ENCODE measurements at regions not wholly inside any gene's neighbourhood (a gene's known extent, or its start where the extent isn't known, plus 50 kb on each side); places are given as distances from the start of the nearest gene placed in this dataset.

GRCh38 chr2:48129293-48129950, 185.1 kb upstream of the FOXN2 start:
- Histone ChIP-seq H3K4me2 (ENCODE audit: insufficient read depth, low read length, poor library complexity, severe bottlenecking) (no peak overlapping the region), H3K4me1 (ENCODE audit: control insufficient read depth in 2 of 2, insufficient read depth in 1 of 2, low read depth in 1 of 2, low read length in 2 of 2) (no peaks in the 10 kb centered on the region), H2AK5ac (ENCODE audit: low read depth, low read length) (no peak overlapping the region), H3K79me1 (ENCODE audit: low read depth, low read length) (no peaks in the 10 kb centered on the region), H3K4me3 (ENCODE audit: low read length in 2 of 2) (no peak overlapping the region), H3K23ac (ENCODE audit: low read depth, low read length, poor library complexity) (no peak overlapping the region), H3K4ac (ENCODE audit: low read length) (no peak overlapping the region), H3K27me3 (ENCODE audit: control insufficient read depth in 3 of 3, insufficient read depth in 3 of 3, low read depth in 1 of 3, low read length in 3 of 3) (peaks cover 0 to 9% (median 0%) of the 10 kb centered on the region in 3 experiments), H2BK120ac (ENCODE audit: low read depth, low read length) (no peak overlapping the region), H3K18ac (ENCODE audit: low read length) (no peak overlapping the region), H4K91ac (ENCODE audit: low read depth, low read length, poor library complexity) (no peak overlapping the region), H2BK15ac (ENCODE audit: low read length) (no peak overlapping the region), H3K27ac (replicated peaks; ENCODE audit: low read length) (no peak overlapping the region), H3K9me3 (replicated peaks in 1 of 2; ENCODE audit: control insufficient read depth in 2 of 2, insufficient read depth in 1 of 2, low read depth in 1 of 2, low read length in 2 of 2) (no peaks in the 10 kb centered on the region), H3K9ac (ENCODE audit: low read depth, low read length, poor library complexity) (no peak overlapping the region), H3K14ac (ENCODE audit: low read length) (no peak overlapping the region), H2BK12ac (ENCODE audit: low read length) (no peak overlapping the region), H2BK5ac (ENCODE audit: low read length) (no peak overlapping the region), H3K36me3 (replicated peaks in 1 of 2; ENCODE audit: control insufficient read depth in 2 of 2, insufficient read depth in 2 of 2, low read length in 2 of 2) (no peaks in the 10 kb centered on the region), H2AFZ (ENCODE audit: low read length) (no peak overlapping the region), H4K8ac (ENCODE audit: low read depth, low read length) (no peak overlapping the region)
- no peak for DNase-seq (ENCODE audit: low spot score)
- no CpG with 5 or more reads among the region's 1 CpG for WGBS, 2 donors (ENCODE audit: extremely low coverage in 2 of 2, insufficient read length in 2 of 2, insufficient replicate concordance in 1 of 2)

GRCh38 chr2:48131539-48132270, 182.8 kb upstream of the FOXN2 start:
- H3K4me3 ChIP-seq (ENCODE audit: low read length in 2 of 2): no peak overlapping the region
- H3K4me2 ChIP-seq (ENCODE audit: insufficient read depth, low read length, poor library complexity, severe bottlenecking): no peak overlapping the region
- peaks cover 0 to 9% (median 0%) of the 10 kb centered on the region in 3 experiments for H3K27me3 ChIP-seq (ENCODE audit: control insufficient read depth in 3 of 3, insufficient read depth in 3 of 3, low read depth in 1 of 3, low read length in 3 of 3)
- H3K79me1 ChIP-seq (ENCODE audit: low read depth, low read length): no peaks in the 10 kb centered on the region
- no peak overlapping the region for H3K27ac ChIP-seq (replicated peaks; ENCODE audit: low read length)
- no peak overlapping the region for H4K91ac ChIP-seq (ENCODE audit: low read depth, low read length, poor library complexity)
- no peak overlapping the region for H2BK12ac ChIP-seq (ENCODE audit: low read length)
- H3K9ac ChIP-seq (ENCODE audit: low read depth, low read length, poor library complexity): no peak overlapping the region
- no peaks in the 10 kb centered on the region for H3K9me3 ChIP-seq (replicated peaks in 1 of 2; ENCODE audit: control insufficient read depth in 2 of 2, insufficient read depth in 1 of 2, low read depth in 1 of 2, low read length in 2 of 2)
- H3K18ac ChIP-seq (ENCODE audit: low read length): no peak overlapping the region
- no peak overlapping the region for H2BK15ac ChIP-seq (ENCODE audit: low read length)
- no peak overlapping the region for H2AFZ ChIP-seq (ENCODE audit: low read length)
- no peak overlapping the region for H2BK120ac ChIP-seq (ENCODE audit: low read depth, low read length)
- H2AK5ac ChIP-seq (ENCODE audit: low read depth, low read length): no peak overlapping the region
- H3K23ac ChIP-seq (ENCODE audit: low read depth, low read length, poor library complexity): no peak overlapping the region
- no CpG with 5 or more reads among the region's 6 CpGs for WGBS, 2 donors (ENCODE audit: extremely low coverage in 2 of 2, insufficient read length in 2 of 2, insufficient replicate concordance in 1 of 2)
- no peak overlapping the region for H4K8ac ChIP-seq (ENCODE audit: low read depth, low read length)
- no peak overlapping the region for H2BK5ac ChIP-seq (ENCODE audit: low read length)
- no peaks in the 10 kb centered on the region for H3K36me3 ChIP-seq (replicated peaks in 1 of 2; ENCODE audit: control insufficient read depth in 2 of 2, insufficient read depth in 2 of 2, low read length in 2 of 2)
- no peak overlapping the region for H3K14ac ChIP-seq (ENCODE audit: low read length)
- no peak overlapping the region for H3K4ac ChIP-seq (ENCODE audit: low read length)
- H3K4me1 ChIP-seq (ENCODE audit: control insufficient read depth in 2 of 2, insufficient read depth in 1 of 2, low read depth in 1 of 2, low read length in 2 of 2): no peaks in the 10 kb centered on the region
- no peak for DNase-seq (ENCODE audit: low spot score)

GRCh38 chr2:48132271-48132625, 182.2 kb upstream of the FOXN2 start:
- no peak overlapping the region for H2AFZ ChIP-seq (ENCODE audit: low read length)
- H3K4me1 ChIP-seq (ENCODE audit: control insufficient read depth in 2 of 2, insufficient read depth in 1 of 2, low read depth in 1 of 2, low read length in 2 of 2): no peaks in the 10 kb centered on the region
- H2BK12ac ChIP-seq (ENCODE audit: low read length): no peak overlapping the region
- no peaks in the 10 kb centered on the region for H3K36me3 ChIP-seq (replicated peaks in 1 of 2; ENCODE audit: control insufficient read depth in 2 of 2, insufficient read depth in 2 of 2, low read length in 2 of 2)
- WGBS, 2 donors (ENCODE audit: extremely low coverage in 2 of 2, insufficient read length in 2 of 2, insufficient replicate concordance in 1 of 2): no CpG with 5 or more reads among the region's 7 CpGs
- no peak overlapping the region for H2BK120ac ChIP-seq (ENCODE audit: low read depth, low read length)
- no peak for DNase-seq (ENCODE audit: low spot score)
- no peak overlapping the region for H3K23ac ChIP-seq (ENCODE audit: low read depth, low read length, poor library complexity)
- H3K14ac ChIP-seq (ENCODE audit: low read length): no peak overlapping the region
- H3K4me3 ChIP-seq (ENCODE audit: low read length in 2 of 2): no peak overlapping the region
- no peaks in the 10 kb centered on the region for H3K79me1 ChIP-seq (ENCODE audit: low read depth, low read length)
- no peak overlapping the region for H3K4ac ChIP-seq (ENCODE audit: low read length)
- no peak overlapping the region for H2AK5ac ChIP-seq (ENCODE audit: low read depth, low read length)
- no peak overlapping the region for H2BK5ac ChIP-seq (ENCODE audit: low read length)
- H3K9me3 ChIP-seq (replicated peaks in 1 of 2; ENCODE audit: control insufficient read depth in 2 of 2, insufficient read depth in 1 of 2, low read depth in 1 of 2, low read length in 2 of 2): no peaks in the 10 kb centered on the region
- no peak overlapping the region for H3K9ac ChIP-seq (ENCODE audit: low read depth, low read length, poor library complexity)
- no peak overlapping the region for H3K18ac ChIP-seq (ENCODE audit: low read length)
- no peak overlapping the region for H4K8ac ChIP-seq (ENCODE audit: low read depth, low read length)
- peaks cover 0 to 6% (median 0%) of the 10 kb centered on the region in 3 experiments for H3K27me3 ChIP-seq (ENCODE audit: control insufficient read depth in 3 of 3, insufficient read depth in 3 of 3, low read depth in 1 of 3, low read length in 3 of 3)
- H2BK15ac ChIP-seq (ENCODE audit: low read length): no peak overlapping the region
- H4K91ac ChIP-seq (ENCODE audit: low read depth, low read length, poor library complexity): no peak overlapping the region
- H3K27ac ChIP-seq (replicated peaks; ENCODE audit: low read length): no peak overlapping the region
- no peak overlapping the region for H3K4me2 ChIP-seq (ENCODE audit: insufficient read depth, low read length, poor library complexity, severe bottlenecking)

GRCh38 chr2:48134704-48135103, 179.8 kb upstream of the FOXN2 start:
- Histone ChIP-seq H3K14ac (ENCODE audit: low read length) (no peak overlapping the region), H3K36me3 (replicated peaks in 1 of 2; ENCODE audit: control insufficient read depth in 2 of 2, insufficient read depth in 2 of 2, low read length in 2 of 2) (no peaks in the 10 kb centered on the region), H3K18ac (ENCODE audit: low read length) (no peak overlapping the region), H3K4me3 (ENCODE audit: low read length in 2 of 2) (no peak overlapping the region), H3K9ac (ENCODE audit: low read depth, low read length, poor library complexity) (no peak overlapping the region), H2AK5ac (ENCODE audit: low read depth, low read length) (no peak overlapping the region), H3K23ac (ENCODE audit: low read depth, low read length, poor library complexity) (no peak overlapping the region), H2AFZ (ENCODE audit: low read length) (no peak overlapping the region), H3K79me1 (ENCODE audit: low read depth, low read length) (no peaks in the 10 kb centered on the region), H4K8ac (ENCODE audit: low read depth, low read length) (no peak overlapping the region), H2BK15ac (ENCODE audit: low read length) (no peak overlapping the region), H2BK12ac (ENCODE audit: low read length) (no peak overlapping the region), H3K4me1 (ENCODE audit: control insufficient read depth in 2 of 2, insufficient read depth in 1 of 2, low read depth in 1 of 2, low read length in 2 of 2) (no peaks in the 10 kb centered on the region), H3K4ac (ENCODE audit: low read length) (no peak overlapping the region), H2BK120ac (ENCODE audit: low read depth, low read length) (no peak overlapping the region), H3K27ac (replicated peaks; ENCODE audit: low read length) (no peak overlapping the region), H3K27me3 (ENCODE audit: control insufficient read depth in 3 of 3, insufficient read depth in 3 of 3, low read depth in 1 of 3, low read length in 3 of 3) (no peaks in the 10 kb centered on the region), H4K91ac (ENCODE audit: low read depth, low read length, poor library complexity) (no peak overlapping the region), H2BK5ac (ENCODE audit: low read length) (no peak overlapping the region), H3K4me2 (ENCODE audit: insufficient read depth, low read length, poor library complexity, severe bottlenecking) (no peak overlapping the region), H3K9me3 (replicated peaks in 1 of 2; ENCODE audit: control insufficient read depth in 2 of 2, insufficient read depth in 1 of 2, low read depth in 1 of 2, low read length in 2 of 2) (no peaks in the 10 kb centered on the region)
- no peak for DNase-seq (ENCODE audit: low spot score)
- no CpG with 5 or more reads among the region's 1 CpG for WGBS, 2 donors (ENCODE audit: extremely low coverage in 2 of 2, insufficient read length in 2 of 2, insufficient replicate concordance in 1 of 2)
